ENCODE measurements at regions not wholly inside any gene's neighbourhood (a gene's known extent, or its start where the extent isn't known, plus 50 kb on each side); places are given as distances from the start of the nearest gene placed in this dataset.

DNA sequence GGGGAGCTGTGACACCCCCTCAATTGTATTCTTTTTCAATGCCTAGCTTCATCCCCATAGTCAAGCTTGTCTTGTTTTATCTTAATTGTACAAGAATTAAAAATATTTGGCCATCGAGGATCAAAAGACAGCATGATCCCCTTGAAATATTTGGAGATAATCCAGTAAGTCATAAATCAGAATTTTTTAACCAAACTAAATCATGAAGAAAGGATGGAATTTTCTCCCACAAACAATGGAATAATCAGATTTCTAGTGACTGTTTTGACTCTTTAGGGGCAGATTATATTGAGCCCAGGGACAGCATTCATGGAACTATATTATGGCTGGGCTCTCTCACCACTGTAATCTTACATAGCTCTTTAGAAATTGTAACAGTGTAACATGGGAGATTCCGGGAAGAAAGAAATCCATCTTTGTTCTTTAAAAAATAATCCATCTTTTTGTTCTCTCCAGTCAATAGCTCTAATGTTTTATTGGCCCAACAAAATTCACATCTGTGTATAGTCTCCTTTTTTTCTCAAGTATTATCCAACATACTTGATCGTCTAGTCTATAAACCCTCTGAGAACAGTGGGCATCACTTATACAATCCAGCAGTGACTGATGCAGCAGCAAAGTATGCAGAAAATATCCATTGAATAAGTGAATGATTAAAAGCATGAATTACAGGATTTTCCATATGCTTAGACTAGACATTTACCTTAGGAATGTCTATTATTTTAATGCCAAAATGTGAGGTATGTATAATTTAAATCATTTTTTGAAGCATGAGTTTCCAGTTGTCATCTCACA lies 277.0 kb upstream of the PLSCR5 start:
- no peak for TF ChIP-seq CTCF (conservative IDR thresholded peaks at IDR 0.05; ENCODE audit: low read depth, low read length)
- no peak for DNase-seq (ENCODE audit: low read depth)
- no peak overlapping the region for H3K4me3 ChIP-seq (ENCODE audit: low read depth, low read length)

- DNase-seq (ENCODE audit: low read depth): no peak
- H3K4me3 ChIP-seq (ENCODE audit: low read depth, low read length): no peak overlapping the region
- no peak for TF ChIP-seq CTCF (conservative IDR thresholded peaks at IDR 0.05; ENCODE audit: low read depth, low read length)
These were observed 276.2 kb upstream of the PLSCR5 start for GRCh38 chr3:146881356-146881755.

GRCh38 chr3:146873748-146874147 lies 268.6 kb upstream of the PLSCR5 start:
- no peak overlapping the region for H3K4me3 ChIP-seq (ENCODE audit: low read depth, low read length)
- TF ChIP-seq CTCF (conservative IDR thresholded peaks at IDR 0.05; ENCODE audit: low read depth, low read length): no peak
- DNase-seq (ENCODE audit: low read depth): no peak

- DNase-seq (ENCODE audit: low read depth): no peak
- H3K4me3 ChIP-seq (ENCODE audit: low read depth, low read length): no peak overlapping the region
- TF ChIP-seq CTCF (conservative IDR thresholded peaks at IDR 0.05; ENCODE audit: low read depth, low read length): no peak
These were observed 260.1 kb upstream of the PLSCR5 start for GRCh38 chr3:146865175-146865755.

GRCh38 chr3:146861262-146861661 lies 256.1 kb upstream of the PLSCR5 start:
- no peak overlapping the region for H3K4me3 ChIP-seq (ENCODE audit: low read depth, low read length)
- TF ChIP-seq CTCF (conservative IDR thresholded peaks at IDR 0.05; ENCODE audit: low read depth, low read length): no peak
- DNase-seq (ENCODE audit: low read depth): no peak

DNA sequence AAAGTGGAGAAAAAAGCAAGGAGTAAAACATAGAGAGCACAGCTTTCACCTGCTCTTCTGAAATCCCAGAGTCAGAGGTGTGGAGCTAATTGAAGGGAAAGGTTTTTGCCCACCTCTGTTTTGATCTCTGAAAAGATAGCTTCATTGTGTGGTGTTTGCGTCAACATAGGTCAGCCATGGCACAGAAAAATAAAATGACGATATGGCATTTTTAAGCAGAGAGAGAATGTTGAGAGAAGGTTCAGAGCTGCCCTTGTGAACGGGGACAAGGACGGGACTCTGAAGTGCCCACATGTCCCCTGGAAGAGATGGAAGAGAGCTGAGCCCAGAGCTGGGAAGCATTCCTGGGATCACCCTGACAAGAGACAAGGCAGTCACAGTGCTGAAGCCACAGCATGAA lies 249.4 kb upstream of the PLSCR5 start:
- no peak for TF ChIP-seq CTCF (conservative IDR thresholded peaks at IDR 0.05; ENCODE audit: low read depth, low read length)
- H3K4me3 ChIP-seq (ENCODE audit: low read depth, low read length): no peak overlapping the region
- no peak for DNase-seq (ENCODE audit: low read depth)

- no peak for DNase-seq (ENCODE audit: low read depth)
- TF ChIP-seq CTCF (conservative IDR thresholded peaks at IDR 0.05; ENCODE audit: low read depth, low read length): no peak
- no peak overlapping the region for H3K4me3 ChIP-seq (ENCODE audit: low read depth, low read length)
These were observed 246.5 kb upstream of the PLSCR5 start for GRCh38 chr3:146851665-146852064.
